Retinal pigment epithelial cell (primary cell): ENCODE measurements at regions not wholly inside any gene's neighbourhood (a gene's known extent, or its start where the extent isn't known, plus 50 kb on each side); places are given as distances from the start of the nearest gene placed in this dataset.
A peak's percentile ranks its signal among the peaks of the same experiment; 100 is the strongest.

Experiments
- DNase-seq: peaks from one replicate; pipeline ENCODE4 v3.0.0-alpha.2; 2010; ENCODE audit warnings: low read depth
- H3K4me3 ChIP-seq: 2 replicates; pipeline ENCODE4 v1.5.1; 2011; ENCODE audit warnings: mild to moderate bottlenecking, low read length, control low read depth, moderate library complexity
- CTCF ChIP-seq: conservative IDR thresholded peaks from 2 replicates; pipeline ENCODE4 v1.5.1; 2011; ENCODE audit warnings: low read depth, low read length, control low read depth, inconsistent platforms

- no peak for DNase-seq
- no peak overlapping the region for H3K4me3 ChIP-seq
- no peak for TF ChIP-seq CTCF
These were observed 61.1 kb downstream of the ATXN3L start for GRCh38 chrX:13258725-13259124.

GRCh38 chrX:13258052-13258444 is 61.8 kb downstream of the ATXN3L start:
- DNase-seq: no peak
- no peak for TF ChIP-seq CTCF

GRCh38 chrX:13257223-13258051 is 62.4 kb downstream of the ATXN3L start:
- H3K4me3 ChIP-seq: no peak overlapping the region
- DNase-seq: no peak
- no peak for TF ChIP-seq CTCF

More at GRCh38 chrX:13258052-13258444, 61.8 kb downstream of the ATXN3L start:
- no peak overlapping the region for H3K4me3 ChIP-seq

GRCh38 chrX:13256603-13257002 is 63.2 kb downstream of the ATXN3L start:
- no peak for TF ChIP-seq CTCF
- H3K4me3 ChIP-seq: no peak overlapping the region
- DNase-seq: no peak

GRCh38 chrX:13254870-13255269 is 65.0 kb downstream of the ATXN3L start:
- no peak overlapping the region for H3K4me3 ChIP-seq
- TF ChIP-seq CTCF: no peak
- no peak for DNase-seq

- no peak overlapping the region for H3K4me3 ChIP-seq
- no peak for DNase-seq
- peak; percentile 24 for TF ChIP-seq CTCF
These were observed 65.6 kb downstream of the ATXN3L start for GRCh38 chrX:13254076-13254785.
